Fibroblast of skin of back (primary cell): ENCODE measurements at regions not wholly inside any gene's neighbourhood (a gene's known extent, or its start where the extent isn't known, plus 50 kb on each side); places are given as distances from the start of the nearest gene placed in this dataset.
"Not testable (repeated sequence)": the region's sequence is repeated elsewhere in the genome, so short reads cannot be mapped to it uniquely, and the experiment has no call there.

Source experiments
- DNase-seq: peaks from one replicate; pipeline ENCODE4 v3.0.0-alpha.2; 2013

- peak; percentile 47 for DNase-seq
Measured at GRCh38 chr6:28585335-28585734, 59.7 kb downstream of the GPX5 start.

- DNase-seq: no peak
Measured at GRCh38 chr6:28586324-28586723, 60.6 kb downstream of the GPX5 start.

GRCh38 chr6:28586962-28587745 lies 61.5 kb downstream of the GPX5 start:
- peak; percentile 6 for DNase-seq

- DNase-seq: peak; percentile 4
Measured at GRCh38 chr6:28587746-28588075, 62.0 kb downstream of the GPX5 start.

GRCh38 chr6:28588666-28589065 lies 63.0 kb downstream of the GPX5 start:
- no peak for DNase-seq

- peak; percentile 91 for DNase-seq
Measured at GRCh38 chr6:28589234-28589956, 63.7 kb downstream of the GPX5 start.

GRCh38 chr6:28589957-28590349 lies 64.3 kb downstream of the GPX5 start:
- no peak for DNase-seq

- DNase-seq: peak; percentile 62
Measured at GRCh38 chr6:28597217-28597835, 71.6 kb downstream of the GPX5 start.

- DNase-seq: no peak
Measured at GRCh38 chr6:28597924-28598722, 72.4 kb downstream of the GPX5 start.

- DNase-seq: no peak
Measured at GRCh38 chr6:28598757-28599686, 73.3 kb downstream of the GPX5 start.

GRCh38 chr6:28600245-28600644 lies 74.6 kb downstream of the GPX5 start:
- no peak for DNase-seq

- no peak for DNase-seq
Measured at GRCh38 chr6:28603891-28604290, 78.2 kb downstream of the GPX5 start.

- DNase-seq: peak; percentile 77
Measured at GRCh38 chr6:28606424-28607391, 81.0 kb downstream of the GPX5 start.

- no peak for DNase-seq
Measured at GRCh38 chr6:28607990-28608389, 82.3 kb downstream of the GPX5 start.

GRCh38 chr6:28609672-28610071 lies 84.0 kb downstream of the GPX5 start:
- DNase-seq: no peak

GRCh38 chr6:28615616-28615954 lies 89.9 kb downstream of the GPX5 start:
- no peak for DNase-seq

- no peak for DNase-seq
Measured at GRCh38 chr6:28615955-28616747, 90.5 kb downstream of the GPX5 start.

GRCh38 chr6:28618898-28619555 lies 93.3 kb downstream of the GPX5 start:
- DNase-seq: no peak

- DNase-seq: not testable (repeated sequence)
Measured at GRCh38 chr6:28621268-28621667, 95.6 kb downstream of the GPX5 start.
